VCaP (cell line): ENCODE measurements at regions not wholly inside any gene's neighbourhood (a gene's known extent, or its start where the extent isn't known, plus 50 kb on each side); places are given as distances from the start of the nearest gene placed in this dataset.
A peak's percentile ranks its signal among the peaks of the same experiment; 100 is the strongest.

Source experiments
- H3K27ac ChIP-seq: fragments of 450-650 bp; 2 replicates; pipeline ENCODE4 v1.5.1; 2017
- TF ChIP-seq, protein P1 (sequence below): fragments of 450-650 bp; conservative IDR thresholded peaks from 2 replicates; pipeline ENCODE4 v1.5.1; 2017; ENCODE audit warnings: mild to moderate bottlenecking, moderate library complexity

DNA sequence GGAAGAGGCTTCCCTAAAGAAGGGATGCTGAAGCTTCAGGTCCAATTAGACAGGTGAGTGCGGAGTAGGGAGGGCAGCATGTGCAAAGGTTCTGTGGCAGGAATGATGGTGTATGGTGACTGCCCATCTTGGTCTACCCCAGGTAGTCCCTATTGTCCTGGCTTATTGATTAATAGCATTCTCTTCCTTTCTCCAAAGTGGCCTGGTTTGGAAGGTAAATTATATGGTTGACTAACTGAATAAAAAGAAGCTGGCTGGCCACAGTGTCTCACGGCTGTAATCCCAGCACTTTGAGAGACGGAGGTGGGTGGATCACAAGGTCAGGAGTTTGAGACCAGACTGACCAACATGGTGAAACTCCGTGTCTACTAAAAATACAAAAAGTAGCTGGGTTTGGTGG lies 230.5 kb downstream of the MIAT start:
- no peak overlapping the region for H3K27ac ChIP-seq
- TF ChIP-seq, protein P1, sequence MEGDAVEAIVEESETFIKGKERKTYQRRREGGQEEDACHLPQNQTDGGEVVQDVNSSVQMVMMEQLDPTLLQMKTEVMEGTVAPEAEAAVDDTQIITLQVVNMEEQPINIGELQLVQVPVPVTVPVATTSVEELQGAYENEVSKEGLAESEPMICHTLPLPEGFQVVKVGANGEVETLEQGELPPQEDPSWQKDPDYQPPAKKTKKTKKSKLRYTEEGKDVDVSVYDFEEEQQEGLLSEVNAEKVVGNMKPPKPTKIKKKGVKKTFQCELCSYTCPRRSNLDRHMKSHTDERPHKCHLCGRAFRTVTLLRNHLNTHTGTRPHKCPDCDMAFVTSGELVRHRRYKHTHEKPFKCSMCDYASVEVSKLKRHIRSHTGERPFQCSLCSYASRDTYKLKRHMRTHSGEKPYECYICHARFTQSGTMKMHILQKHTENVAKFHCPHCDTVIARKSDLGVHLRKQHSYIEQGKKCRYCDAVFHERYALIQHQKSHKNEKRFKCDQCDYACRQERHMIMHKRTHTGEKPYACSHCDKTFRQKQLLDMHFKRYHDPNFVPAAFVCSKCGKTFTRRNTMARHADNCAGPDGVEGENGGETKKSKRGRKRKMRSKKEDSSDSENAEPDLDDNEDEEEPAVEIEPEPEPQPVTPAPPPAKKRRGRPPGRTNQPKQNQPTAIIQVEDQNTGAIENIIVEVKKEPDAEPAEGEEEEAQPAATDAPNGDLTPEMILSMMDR, result no peak

DNA sequence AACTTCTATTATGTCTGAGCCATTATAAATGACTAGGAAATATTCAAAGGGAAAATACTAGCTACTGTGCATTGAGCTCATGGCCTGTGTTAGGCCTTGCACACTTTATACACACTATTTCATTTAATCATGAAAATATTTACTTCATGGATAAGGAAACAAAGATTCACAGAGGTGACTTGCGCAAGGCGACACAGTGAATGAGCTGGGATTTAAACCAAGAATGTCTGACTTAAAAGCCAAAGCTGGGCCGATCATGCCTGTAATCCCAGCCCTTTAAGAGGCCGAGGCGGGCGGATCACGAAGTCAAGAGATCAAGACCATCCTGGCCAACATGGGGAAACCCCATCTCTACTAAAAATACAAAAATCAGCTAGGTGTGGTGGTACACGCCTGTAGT lies 231.5 kb downstream of the MIAT start:
- TF ChIP-seq, protein P1, result no peak
- no peak overlapping the region for H3K27ac ChIP-seq

DNA sequence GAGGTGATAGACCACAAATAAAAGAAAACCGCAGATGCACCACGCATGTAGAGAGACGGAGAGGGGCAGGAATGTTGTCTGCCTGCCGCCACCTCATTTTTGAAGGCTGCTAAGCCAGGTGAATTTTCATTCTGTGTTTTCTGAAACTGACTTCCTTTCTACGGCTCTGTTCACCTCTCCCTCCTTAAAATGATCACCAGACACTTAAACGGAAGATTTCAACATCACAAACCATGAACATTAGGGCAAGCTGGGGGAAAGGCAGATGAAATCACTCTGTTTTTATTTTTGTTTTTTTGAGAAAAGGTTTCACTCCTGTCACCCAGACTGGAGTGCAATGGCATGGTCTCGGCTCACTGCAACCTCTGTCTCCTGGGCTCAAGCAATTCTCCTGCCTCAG lies 232.4 kb downstream of the MIAT start:
- TF ChIP-seq, protein P1, result no peak
- H3K27ac ChIP-seq, result no peak overlapping the region

DNA sequence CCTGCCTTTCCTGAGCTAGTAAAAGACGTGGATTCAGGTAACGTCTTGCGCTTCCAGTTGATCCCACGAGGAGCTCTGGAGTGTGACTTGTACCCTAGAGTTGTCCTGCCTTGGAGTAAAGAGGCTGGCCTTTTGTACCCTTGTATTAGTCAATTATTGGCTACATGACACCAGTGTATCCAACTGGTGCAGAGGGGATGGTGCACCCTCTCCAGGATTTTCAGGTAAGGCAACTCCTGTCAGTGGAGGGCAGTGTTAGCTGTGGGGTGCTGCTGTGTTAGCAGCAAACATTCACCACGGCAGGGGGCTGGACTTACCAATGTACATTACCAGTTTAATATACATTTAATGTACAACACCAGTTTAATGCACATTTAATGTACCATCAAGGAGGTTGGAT lies 233.5 kb downstream of the MIAT start:
- TF ChIP-seq, protein P1, result no peak
- no peak overlapping the region for H3K27ac ChIP-seq

DNA sequence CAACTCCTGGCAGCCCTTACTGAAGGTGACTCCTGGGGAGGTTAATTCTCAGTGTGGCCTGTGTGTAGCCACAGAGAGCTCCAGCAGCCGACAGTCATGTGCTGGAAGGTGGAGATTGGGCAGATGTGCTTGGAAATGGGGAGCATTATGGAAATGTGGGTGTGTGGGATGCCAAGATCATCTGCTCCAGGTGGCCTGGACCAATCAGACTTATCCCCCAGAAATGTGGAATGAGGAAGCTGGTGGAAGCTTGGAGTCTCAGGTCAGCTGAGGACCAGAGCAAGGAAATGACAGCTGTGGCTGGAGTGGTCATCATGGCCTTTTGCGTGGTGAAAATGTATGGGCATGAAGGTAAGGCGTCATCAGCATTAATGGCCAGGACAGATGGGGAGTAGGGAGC lies 234.0 kb downstream of the MIAT start:
- TF ChIP-seq, protein P1, result no peak
- no peak overlapping the region for H3K27ac ChIP-seq

DNA sequence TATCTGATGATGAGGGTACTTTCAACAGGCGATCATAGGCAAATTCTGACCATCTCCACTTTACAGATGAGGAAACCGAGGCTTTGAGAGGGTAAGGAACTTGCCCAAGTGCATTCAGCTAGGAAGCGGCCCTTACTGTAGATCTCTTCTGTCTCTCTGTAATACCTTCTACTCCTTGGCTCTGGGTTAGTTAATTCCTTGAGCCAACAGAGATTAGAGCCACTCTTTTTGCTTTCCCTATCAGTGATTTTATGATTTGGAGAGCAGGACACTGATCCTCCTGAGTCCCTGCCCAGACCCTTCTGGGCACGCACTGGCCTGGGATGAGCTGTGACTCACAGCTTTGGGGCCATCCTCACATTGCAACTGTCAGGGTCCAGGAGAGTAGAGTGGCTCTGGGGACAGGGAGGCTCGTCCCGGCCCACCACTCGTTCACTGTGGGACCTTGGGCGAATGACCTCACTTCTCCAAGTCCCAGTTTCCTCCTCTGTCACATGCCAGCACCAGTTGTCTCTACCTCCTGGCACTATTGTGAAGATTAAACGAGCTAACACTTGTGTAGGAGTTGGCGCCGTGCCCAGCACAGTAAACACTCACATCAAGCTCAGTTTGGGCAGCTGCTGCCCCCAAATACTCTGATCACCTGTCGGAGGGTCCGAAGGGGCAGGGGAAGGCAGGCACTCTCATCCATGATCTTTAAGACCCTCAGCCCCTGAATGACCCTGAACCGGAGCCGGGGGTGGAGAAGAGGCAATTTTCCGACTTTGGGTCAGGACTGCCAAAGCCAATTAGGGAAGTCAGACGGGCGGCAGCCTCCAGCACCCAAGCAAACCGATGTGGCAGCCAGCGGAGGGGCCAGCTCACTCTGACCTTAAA lies 235.0 kb downstream of the MIAT start:
- TF ChIP-seq, protein P1, result no peak

DNA sequence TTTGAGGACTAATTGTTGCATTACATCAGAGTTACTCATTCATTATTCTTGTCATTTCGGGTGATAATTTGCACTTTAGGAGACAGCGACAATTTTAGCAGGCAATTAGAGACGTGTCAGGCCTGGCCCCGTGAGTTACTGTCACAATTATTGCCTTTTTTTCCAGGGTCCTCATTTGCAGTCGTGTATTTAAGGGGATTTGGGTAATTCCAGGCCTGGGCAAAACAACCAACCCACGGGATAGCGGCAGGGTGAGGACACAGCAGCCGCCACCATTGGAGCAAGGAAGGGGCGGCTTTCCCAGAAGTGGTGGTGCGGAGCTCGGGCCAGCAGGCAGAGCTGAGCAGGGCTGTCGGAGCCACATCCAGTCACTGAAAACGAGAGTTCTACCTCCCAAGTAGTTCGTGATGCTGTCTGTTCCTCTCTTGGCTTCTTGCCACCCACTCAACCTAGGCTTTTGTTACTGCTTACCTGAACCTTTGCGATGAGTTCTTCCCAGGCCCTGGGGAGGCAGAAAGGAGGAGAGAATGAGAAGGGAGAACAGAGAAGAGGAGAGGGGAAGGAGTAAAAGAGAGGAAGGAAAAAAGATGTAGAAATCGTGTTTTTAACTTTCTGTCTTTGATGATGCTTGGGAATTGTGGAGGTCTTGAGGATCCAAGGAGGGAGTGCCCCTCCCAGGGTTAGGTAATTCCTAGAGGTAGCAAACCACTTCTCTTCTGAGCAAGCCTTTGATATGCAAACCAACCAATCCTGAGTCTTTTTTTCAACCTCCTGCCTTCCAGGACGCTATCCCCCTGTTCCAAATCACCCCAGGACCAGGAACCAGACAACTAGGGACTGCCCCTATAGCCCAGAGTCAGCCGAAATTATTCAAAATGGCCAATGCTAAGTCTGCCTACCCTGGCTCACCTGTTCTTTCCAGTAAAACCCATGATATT lies 236.1 kb downstream of the MIAT start:
- TF ChIP-seq, protein P1, result no peak
- peak overlapping the region; percentile 13; the same call in 1 of the 2 replicates for H3K27ac ChIP-seq

More for the DNA sequence above, 235.0 kb downstream of the MIAT start:
- H3K27ac ChIP-seq, result peak overlapping the region; percentile 13; the same call in 1 of the 2 replicates
